ENCODE measurements at regions not wholly inside any gene's neighbourhood (a gene's known extent, or its start where the extent isn't known, plus 50 kb on each side); places are given as distances from the start of the nearest gene placed in this dataset.

DNA sequence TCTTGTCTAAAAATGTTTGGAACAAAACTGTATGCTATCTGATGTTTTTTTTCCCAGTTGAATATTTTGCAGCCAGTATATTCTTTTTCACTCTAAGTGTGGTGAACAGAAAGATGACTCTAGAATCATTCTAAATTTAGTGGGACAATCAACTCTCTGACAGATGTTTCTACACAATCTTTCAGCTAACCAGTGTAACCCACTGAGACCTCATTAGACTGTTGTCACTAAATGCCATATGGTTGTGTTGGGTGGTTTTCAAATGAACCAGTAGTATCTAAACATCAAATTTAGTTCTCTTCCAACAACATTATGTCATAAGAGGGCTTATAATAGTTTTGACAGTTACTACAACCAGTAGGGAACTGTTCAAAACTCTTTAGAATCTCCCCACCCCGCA is 129.6 kb upstream of the PRLR start:
- no peak for TF ChIP-seq POLR2A (IDR thresholded peaks at IDR 0.05)
- TF ChIP-seq, protein P1, sequence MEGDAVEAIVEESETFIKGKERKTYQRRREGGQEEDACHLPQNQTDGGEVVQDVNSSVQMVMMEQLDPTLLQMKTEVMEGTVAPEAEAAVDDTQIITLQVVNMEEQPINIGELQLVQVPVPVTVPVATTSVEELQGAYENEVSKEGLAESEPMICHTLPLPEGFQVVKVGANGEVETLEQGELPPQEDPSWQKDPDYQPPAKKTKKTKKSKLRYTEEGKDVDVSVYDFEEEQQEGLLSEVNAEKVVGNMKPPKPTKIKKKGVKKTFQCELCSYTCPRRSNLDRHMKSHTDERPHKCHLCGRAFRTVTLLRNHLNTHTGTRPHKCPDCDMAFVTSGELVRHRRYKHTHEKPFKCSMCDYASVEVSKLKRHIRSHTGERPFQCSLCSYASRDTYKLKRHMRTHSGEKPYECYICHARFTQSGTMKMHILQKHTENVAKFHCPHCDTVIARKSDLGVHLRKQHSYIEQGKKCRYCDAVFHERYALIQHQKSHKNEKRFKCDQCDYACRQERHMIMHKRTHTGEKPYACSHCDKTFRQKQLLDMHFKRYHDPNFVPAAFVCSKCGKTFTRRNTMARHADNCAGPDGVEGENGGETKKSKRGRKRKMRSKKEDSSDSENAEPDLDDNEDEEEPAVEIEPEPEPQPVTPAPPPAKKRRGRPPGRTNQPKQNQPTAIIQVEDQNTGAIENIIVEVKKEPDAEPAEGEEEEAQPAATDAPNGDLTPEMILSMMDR (IDR thresholded peaks at IDR 0.05), result no peak

All from esophagus squamous epithelium (tissue), 4 donors.